HG02759 (cell line): ENCODE measurements at regions not wholly inside any gene's neighbourhood (a gene's known extent, or its start where the extent isn't known, plus 50 kb on each side); places are given as distances from the start of the nearest gene placed in this dataset.

Source experiments
- ATAC-seq: cut with Tn5 transposase; IDR thresholded peaks from one replicate; pipeline ENCODE4 v1.9.1; 2021; ENCODE audit warnings: mild to moderate bottlenecking, moderate library complexity; ENCODE audit not compliant: unreplicated experiment

DNA sequence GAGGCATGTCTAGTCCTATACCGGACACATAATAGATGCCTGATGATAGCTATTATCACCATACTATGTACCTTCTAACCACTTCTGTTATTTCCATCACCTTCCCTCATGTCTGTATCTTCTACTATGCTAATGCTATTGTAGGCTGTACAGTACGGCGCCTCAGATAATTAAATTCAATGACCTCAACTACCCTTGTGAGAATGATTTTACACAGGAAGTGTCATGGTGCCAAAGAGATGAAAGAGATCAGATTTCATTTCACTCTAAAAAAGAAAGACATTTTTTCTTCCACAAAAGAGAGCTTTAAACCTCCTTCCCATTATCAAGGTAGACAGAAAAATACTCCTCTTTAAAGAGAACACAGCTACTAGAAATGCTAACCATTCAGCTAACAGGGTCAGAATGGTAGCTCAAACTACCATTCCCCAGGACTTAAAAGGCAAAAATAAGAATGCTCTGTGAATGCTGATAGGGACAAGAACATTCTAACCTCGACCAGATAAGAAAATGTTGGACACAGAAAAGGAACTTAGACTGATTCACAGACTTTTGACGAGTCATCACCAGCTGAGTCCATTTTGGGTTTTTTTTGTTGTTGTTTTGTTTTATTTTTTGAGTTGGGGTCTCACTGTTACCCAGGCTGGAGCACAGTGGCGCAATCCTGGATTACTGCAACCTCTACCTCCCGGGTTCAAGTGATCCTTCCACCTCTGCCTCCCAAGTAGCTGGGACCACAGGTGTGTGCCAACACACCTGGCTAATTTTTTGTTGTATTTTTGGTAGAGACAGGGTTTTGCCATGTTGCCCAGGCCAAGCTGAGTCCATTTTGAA is 99.2 kb upstream of the RAPGEF2 start:
- no peak for ATAC-seq

DNA sequence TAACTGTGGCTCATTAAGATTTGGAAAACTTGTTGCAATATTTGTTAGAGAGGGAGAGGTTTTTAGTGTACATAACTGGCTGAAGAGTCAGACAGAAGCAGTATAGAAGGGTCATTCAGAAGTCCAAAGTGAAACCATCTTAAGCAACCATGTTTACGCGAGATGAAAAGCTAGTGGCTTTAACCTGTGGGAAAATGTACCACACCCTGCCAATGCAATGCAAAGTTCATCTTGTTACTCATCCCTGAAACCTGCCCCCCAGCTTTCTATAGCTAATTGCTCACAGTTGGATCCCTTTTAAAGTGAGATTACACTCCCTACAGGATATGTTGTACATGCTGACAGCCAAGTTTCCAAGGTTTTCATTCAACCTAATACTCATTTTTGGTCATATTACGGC is 96.7 kb upstream of the RAPGEF2 start:
- ATAC-seq: no peak

DNA sequence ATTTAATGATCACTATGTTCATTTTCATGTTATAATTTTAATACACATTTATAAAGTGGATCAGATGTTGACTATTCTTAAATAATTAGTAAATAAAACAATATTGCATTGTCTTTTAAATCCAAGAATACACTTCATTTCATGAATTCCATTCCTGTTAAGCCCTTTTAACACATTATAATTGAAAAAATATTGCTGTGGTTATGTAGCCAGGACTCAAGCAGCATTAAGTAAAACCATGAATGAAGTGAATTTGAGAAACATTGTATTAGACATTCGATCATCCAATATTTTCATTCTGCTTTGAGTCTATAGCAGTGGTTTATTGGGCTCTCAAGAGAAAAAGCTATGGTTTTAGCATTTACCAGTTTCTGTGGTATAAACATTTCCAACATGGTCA is 94.2 kb upstream of the RAPGEF2 start:
- no peak for ATAC-seq

DNA sequence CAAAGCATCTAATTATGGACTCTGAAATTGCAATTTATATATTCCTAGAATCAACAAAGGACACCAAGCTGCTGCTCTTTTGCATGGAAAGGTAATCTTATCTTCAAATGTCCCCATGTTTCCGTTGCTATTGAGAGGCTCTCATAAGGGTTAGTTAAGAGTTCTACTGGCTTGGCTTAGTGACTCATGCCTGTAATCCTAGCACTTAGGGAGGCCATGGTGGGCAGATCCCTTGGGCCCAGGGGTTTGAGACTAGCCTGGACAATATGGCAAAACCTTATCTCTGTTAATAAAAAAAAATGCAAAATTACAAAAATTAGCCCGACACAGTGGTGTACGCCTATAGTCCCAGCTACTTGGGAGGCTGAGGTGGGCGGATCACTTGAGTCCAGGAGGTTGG is 93.4 kb upstream of the RAPGEF2 start:
- no peak for ATAC-seq

DNA sequence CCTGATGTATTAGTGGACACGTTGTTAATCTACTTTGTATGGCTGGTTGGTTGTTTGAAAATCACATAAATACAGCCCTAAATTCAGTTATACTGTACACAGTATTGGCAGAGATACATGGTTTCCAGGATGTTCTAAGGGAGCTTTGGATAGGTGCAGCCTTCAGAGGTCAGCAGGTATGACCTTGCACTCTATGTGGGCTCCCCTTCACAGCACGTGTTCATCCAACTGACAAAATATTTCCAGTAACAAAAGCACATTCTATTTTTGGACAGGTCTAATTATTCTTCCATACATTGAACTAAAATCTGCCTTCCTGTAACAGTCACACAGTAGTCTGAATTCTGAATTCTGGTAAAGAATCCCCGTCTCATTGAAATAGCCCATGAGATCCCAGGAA is 92.8 kb upstream of the RAPGEF2 start:
- no peak for ATAC-seq

DNA sequence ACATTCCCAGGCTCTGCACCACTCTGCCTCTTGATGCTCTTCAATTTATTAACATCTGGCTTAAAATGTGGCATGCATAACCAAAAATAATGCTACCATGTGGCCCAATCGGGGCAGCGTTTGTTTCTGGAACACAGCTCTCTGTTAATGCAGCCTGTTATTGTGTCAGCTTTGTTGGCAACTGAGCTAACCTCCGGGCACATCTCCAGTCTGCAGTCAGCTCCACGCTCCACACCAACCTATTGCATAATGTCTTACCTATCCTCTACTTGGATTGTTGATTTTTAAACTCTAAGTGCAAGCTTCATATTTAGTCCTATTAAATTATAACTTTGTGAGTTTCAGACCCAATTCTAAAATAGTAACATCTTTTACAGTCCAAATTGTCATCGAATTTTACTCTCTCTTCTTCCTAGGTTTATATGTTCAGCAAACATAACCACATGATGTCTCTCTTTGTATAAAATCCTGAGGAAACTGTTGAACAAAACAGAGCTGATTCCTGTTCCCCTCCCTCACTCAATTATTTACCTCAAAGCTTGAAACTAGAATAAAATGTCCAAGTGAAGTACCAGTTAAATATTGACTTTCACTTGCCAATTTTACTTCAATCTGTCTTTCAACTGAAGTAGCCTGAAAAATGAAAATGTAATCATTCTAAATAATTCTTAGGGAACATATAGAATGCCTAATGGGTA is 92.2 kb upstream of the RAPGEF2 start:
- ATAC-seq: no peak

DNA sequence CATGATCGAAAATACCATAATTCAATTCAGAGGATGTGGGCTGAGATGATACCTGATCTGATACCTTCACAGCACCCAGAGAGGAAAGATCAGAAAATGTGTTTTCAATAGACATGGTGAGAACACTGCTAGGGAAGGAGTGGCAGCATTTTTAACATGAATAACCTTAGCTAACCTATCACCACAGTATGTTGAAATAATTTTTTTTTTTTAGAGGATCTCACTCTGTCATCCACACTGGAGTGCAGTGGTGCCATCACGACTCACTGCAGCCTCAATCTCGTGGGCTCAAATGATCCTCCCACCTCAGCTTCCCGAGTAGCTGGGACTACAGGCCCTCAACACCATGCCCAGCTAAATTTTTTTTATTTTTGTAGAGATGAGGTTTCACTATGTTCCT is 90.5 kb upstream of the RAPGEF2 start:
- ATAC-seq: no peak

DNA sequence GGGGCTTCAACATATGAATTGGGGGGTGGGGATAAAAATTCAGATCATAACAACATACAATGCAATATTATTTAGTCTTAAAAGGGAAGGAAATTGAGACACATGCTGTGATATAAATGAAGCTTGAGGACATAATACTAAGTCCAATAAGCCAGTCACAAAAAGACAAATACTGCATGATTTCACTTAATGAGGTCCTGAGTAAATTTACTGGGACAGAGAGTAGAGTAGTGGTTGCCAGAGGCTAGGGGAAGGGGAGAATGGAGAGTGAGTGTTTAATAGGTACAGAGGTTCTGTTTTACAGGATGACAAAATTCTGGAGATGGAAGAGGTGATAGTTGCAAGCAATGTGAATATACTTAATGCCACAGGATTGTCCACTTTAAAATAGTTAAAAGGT is 89.2 kb upstream of the RAPGEF2 start:
- no peak for ATAC-seq

DNA sequence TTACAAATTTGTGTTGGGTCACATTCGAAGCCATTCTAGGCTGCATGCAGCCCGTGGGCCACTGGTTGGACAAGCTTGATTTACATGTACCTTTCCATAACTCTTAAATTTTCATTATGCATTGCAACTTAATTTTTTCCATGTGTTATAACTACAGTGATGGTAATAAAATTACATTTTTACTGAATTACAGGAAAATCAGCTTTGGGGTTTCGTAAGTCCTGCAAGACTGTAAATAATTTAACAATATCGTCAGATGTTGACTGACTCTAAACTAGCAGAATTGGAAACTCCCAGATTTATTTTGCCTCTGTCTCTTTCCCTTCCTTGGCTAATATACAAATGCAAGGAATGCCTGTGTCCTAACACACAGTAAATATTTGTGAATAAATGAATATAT is 88.0 kb upstream of the RAPGEF2 start:
- no peak for ATAC-seq

DNA sequence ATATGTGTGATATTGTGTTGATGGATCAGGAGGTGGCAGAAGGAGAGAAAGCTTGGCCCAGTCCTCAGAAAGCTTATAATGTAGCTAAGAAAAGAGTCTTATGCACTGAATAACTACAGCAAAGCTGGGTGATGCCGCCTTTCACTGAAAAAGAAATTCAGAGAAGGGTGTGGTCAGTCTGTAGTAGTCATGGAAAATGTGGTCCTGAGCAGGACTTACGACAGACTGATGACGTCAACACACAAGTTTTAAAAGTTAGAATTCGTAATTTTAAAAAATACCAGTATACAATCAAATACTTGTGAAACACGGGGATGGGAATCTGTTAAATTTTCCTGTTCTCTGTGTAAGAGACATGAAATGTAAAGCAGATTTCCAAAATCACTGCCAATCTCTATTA is 87.0 kb upstream of the RAPGEF2 start:
- ATAC-seq: no peak

DNA sequence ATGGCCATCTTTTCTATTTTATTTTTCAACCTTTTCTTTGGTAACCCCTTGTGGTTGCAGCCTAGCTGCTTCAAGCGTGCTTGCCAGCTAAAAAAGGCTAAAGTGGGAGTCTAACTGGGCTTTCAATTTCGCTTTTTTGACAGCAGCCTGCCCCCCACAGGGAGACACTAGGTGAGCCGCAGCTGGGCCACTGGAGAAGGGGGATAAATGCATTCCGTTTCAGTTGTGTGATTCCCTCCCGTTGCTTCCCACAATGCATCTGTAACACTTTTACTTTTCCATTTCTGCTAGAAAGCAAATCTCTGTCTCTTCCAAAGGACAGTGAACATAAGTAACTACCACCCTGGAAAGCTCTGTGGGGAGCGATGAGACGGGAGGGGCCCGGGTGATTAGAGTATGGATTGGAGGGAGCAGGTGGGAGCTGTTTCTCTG is 86.3 kb upstream of the RAPGEF2 start:
- ATAC-seq: peak; percentile 42

DNA sequence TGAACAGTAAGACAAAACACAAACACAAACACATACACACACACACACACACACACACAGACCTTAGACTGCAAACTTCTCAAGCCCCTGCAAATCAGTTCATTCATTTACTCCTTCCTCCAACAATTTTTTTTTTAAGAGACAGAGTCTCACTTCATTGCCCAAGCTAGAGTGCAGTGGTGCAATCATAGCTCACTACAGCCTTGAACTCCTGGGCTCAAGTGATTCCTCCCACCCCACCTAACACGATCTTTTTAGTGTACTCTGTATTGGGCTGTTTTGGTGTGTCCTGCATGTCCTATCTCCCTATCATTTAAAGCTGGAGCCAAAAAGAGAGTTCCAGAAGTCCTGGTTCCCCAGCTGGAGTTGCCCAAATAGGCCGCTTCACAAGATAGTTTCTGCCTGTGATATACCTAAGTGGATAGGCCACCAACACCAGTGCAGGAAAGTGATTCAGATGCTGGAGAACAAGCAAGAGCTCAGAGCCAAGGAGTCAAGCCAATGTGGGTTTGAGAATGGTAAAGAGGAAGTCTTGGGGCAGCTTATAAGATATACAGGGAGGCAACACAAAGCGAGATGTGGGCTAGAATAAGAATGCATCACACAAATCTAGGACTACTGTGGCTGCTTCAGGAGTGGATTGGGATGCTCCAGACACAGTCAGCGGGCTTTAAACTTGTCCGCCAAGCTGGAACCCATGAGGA is 85.4 kb upstream of the RAPGEF2 start:
- peak; percentile 32 for ATAC-seq

DNA sequence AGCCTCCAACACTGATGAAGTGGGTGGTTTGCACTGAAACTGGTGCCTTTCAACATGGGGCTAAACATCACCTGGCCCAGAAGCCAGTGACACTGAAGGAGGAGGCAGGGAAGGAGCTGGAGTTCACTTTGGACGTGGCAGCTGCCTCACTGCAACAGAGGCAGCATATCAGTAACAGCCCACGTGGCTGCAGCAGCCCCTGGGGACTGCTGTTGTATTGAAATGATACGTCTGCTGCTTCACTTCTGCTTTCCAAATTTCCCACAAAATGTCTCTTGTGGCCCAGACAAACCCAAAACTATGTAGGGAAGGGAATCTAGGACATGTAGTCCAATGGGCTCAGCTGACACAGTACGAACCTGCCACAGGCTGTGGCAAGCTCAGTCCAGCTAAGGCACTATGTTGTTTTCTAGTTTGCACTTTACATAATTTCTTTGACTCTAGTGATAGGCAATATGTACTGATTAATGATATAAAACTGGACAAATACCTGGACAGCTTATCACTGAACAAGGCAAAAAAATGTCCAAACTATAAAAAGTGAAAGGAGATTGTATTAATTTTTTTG is 84.7 kb upstream of the RAPGEF2 start:
- ATAC-seq: peak; percentile 96

DNA sequence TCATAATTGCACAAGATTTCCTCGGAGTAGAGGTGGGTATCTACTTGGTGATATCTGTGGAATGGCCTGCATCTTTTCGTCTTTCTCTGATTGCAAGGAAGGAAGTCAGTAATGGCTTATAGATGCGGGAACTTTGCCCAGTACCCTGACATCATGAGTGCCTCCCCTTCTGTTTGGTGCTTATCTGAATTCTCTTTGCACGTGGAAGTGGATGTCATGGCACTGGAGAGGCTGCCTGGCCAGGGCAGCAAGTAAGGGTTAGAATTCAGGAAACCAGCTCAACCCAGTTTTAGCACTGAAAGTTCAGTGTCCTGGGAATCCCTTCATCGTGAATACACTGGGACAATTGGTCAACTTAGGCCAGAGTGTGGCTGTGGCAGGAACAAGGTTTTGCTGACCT is 83.5 kb upstream of the RAPGEF2 start:
- no peak for ATAC-seq

DNA sequence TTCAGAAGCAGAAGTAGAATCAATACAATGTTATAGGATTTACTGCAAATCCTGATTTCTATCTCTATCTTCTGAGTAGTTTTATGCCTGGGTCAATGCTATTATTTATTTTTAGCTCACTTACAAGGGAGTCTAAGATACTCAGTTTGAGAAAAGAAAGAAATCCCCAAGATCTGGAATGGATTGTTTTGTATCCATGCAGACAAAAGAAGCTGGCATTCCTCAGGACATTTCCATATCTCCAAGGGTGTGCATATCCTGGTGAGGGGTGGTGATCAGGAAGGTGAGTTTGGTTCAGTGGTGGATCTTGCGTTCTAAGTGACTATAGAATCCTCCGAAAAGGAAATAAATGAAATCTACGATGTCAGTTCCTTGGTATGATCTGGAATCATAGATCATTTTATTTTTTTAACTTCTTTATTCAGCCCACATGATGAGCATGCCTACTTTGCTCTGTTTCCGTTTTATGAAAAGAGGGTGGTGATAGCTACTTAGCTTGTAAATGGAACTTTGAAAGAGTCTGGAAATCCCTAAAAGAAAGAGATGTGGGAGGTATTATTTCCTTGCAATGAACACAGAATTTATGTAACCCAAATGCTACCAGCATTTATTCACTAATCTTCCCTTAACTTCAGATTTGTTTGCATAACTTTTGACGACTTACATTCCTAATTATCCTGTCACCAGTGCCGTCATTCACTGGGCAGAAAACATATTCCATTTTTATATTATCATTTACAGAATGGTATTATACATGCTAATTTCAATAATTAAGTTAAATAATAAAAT is 81.1 kb upstream of the RAPGEF2 start:
- no peak for ATAC-seq

DNA sequence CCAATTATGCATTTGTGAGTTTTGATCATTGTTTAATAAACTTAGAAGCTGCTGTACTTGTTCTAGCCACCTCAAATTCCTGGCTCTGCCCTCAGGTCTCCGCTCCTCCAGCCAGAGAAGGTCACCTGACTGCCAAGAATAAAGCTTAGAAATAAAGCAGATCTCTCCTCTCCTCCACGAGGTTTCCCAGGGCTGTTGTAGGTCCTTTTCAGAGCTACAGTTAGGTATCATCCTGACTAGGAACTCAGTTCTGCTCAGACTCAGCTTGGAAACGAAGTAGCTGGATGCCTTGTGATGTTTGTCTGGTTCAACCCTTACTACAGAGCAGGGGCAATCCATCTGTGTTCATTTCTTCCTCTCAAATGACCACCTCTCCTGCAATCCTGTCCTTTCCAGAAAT is 79.1 kb upstream of the RAPGEF2 start:
- no peak for ATAC-seq

DNA sequence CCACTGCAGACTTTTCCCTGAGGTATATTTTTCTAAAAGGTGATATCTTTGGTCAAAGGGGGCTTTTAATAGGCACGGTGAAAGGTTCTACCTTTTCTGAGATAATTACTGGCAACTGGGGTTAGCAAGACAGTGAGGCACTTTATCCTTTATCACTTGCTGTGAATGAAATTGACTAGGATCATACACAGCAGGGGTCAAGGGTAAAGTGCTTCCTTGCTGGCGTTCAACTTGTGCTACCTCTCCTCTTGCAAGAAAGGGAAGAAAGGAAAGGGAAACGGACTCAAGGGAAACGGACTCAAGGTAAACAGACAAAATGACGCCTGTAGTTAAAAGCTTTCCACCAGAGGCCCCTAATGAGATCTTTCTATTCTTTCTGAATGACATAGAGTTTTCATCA is 78.6 kb upstream of the RAPGEF2 start:
- no peak for ATAC-seq

DNA sequence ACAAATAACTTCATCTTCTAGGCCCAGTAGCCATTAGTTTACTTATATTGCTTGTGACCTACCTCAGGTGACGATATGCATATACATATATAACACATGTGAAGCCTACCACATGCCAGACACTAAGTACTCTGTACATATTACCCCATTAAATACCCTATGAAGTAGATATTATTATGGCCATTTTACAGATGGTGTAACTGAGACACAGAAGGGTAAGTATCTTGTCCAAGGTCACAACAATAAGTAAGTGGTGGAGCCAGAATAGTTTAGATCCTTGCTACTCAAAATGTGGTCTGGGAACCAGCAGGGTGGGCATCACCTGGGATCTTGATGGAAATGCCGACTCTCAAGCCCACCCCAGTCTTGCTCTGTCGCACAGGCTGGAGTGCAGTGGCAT is 78.1 kb upstream of the RAPGEF2 start:
- ATAC-seq: no peak

DNA sequence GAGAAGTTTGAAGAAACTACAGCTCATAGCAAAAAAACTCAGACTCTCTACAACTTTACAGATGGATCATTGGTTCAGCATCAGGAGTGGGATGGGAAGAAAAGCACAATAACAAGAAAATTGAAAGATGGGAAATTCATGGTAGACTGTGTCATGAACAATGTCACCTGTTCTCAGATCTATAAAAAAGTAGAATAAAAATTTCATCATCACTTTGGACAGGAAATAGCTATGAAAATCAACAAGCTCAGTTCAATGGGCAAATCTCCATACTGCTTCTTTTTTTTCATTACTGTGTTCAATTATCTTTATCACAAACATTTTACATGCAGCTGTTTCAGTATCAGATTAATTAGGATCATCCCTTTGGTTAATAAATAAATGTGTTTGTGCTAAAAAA is 76.5 kb upstream of the RAPGEF2 start:
- no peak for ATAC-seq

DNA sequence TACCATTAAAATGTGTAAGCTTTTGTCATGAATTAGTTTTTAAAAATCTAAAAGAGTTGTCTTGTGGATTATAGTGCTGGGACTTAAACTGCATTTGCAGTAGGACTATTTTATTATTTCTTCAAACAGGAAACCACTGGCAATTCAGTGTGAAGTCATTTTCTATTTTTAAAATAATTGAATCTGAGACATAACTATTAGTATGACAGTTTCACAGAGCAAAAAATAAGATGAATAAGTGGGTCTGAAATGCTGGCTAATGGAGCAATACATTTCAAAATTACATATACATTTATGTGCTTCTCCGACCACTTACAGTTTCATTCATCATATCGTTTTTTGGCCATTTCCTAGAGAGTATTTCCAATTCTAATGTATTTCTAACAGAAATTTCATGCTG is 75.3 kb upstream of the RAPGEF2 start:
- ATAC-seq: peak; percentile 63

DNA sequence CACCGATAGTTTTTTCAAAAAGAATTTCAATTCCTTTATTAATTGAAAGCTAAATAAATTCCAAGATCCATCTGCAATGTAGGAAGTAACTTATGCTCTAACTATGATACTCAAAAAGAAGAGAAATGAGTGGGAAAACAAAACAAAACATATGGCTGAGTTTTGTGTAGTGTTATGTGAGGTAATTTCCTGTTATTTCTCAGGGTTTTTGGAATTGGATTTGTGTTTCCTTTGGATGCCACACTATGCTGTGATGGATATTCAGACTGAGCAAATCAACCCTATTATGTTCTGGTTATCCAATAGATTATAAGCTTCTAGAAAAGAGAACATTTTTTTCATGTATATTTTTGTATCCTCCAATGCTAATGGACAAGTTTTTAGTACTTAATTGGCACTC is 73.4 kb upstream of the RAPGEF2 start:
- no peak for ATAC-seq
